GM18502 (cell line): ENCODE measurements at regions not wholly inside any gene's neighbourhood (a gene's known extent, or its start where the extent isn't known, plus 50 kb on each side); places are given as distances from the start of the nearest gene placed in this dataset.
"Not testable (repeated sequence)": the region's sequence is repeated elsewhere in the genome, so short reads cannot be mapped to it uniquely, and the experiment has no call there.

Experiments
- ATAC-seq: cut with Tn5 transposase; IDR thresholded peaks from one replicate; pipeline ENCODE4 v1.9.1; 2021; ENCODE audit warnings: mild to moderate bottlenecking; ENCODE audit not compliant: unreplicated experiment, poor library complexity

DNA sequence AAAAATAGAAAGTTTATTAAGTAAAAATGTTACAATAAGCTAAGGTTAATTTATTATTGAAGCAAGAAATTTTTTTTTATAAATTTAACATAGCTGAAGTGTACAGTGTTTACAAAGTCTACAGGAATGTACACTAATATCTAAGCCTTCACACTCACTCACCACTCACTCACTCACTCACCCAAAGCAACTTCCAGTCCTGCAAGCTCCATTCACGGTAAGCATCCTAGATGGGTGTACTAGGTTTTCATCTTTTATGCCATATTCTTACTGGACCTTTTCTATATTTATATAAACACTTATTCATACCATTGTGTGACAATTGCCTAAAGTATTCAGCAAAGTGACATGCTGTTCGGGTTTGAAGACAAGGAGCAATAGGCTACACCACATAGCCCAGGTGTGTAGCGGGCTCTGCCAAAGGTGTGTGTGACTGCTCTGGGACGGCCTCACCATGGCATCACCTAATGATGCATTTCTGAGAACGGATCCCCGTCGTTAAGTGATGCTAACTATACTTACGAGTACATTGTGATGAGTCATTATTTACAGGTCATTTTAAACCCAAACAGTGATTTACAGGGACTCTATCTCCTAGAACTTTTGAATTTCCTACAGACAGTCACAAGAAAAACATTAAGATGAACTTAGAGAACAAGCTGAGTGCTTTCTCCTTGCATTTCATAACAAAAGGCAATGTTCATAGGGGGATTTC, 76.3 kb upstream of the ID2 start:
- ATAC-seq = no peak

DNA sequence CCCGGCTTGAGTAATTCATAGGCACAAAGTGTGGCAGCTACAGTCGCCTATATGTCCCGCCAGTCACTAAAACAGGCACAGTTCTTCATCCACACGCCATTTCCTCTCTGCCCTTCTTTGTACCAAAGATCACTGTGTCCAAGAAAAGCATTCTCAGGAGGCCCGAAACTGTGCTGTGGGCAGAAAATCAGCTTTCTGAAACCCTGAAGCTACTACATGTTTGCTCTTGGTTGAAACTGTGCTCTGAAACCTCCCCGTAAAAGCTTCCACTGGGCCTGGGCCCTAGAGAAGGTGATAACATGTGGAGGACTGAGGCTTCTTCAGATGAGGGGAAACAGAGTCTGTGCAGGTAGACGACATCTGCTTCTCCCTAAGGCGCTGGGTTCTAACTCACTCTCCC, 75.6 kb upstream of the ID2 start:
- ATAC-seq = peak; percentile 88

DNA sequence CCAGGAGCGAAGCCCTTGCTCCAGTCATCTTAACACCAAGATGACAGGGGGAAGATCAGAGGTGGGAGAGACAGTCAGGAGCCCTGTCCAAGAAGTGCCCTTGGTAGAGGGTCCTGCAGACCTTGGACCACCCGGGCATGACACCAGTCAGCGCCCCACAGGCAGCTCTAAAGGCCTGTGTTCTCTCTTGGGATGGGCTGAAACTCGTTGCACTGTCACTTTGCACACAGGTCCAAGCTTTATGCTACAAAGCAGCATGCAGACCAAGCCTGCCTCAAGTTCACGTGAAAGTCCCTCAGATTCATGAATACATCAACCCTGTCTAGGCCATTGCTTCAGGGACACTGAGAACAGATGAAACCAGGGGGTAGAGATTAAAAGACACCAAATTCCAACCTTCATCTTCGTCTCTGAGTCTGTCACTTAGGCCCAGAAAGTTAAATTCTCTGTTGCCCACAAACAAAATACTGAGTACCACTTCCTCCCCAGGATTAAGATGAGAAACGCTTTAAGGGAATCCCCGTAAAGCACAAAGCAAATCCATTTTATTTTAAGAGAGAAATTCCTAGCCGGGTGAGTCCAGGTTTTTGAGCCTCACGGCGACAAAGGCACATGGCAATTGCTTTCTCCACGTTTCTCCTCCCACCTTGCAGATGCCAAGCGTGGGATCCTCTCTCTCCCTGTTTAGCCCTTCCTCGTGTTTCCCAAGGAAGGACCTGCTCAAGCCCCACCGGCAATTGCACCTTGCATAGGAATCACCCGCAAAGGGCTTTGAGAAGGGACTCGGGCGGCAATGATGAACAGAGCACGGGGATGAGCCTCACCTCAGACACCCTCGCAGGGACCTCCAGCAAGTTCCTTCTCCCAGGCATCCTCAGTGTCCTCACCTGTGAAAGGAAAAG, 75.0 kb upstream of the ID2 start:
- ATAC-seq = peak; percentile 17

DNA sequence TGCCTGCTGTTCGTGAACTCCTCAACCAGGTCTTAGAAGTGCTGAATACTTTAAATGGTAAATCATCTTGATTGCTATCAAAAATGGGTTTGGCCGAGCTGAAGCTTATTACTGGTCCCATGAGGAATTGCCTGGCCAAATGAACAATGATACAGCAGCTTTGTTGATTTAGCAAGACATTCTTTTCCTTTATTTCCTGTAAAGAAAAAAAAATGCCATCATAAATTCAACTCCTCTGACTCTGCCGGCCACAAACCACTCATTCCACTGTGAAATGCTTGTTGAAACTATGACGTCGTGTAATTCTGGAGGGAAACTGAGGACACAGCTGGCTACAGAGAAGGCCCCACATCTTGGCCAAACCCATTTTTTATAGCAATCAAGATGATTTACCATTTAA, 74.2 kb upstream of the ID2 start:
- no peak for ATAC-seq

- peak; percentile 32 for ATAC-seq
These were observed 73.4 kb upstream of the ID2 start for GRCh38 chr2:8608411-8608954.

DNA sequence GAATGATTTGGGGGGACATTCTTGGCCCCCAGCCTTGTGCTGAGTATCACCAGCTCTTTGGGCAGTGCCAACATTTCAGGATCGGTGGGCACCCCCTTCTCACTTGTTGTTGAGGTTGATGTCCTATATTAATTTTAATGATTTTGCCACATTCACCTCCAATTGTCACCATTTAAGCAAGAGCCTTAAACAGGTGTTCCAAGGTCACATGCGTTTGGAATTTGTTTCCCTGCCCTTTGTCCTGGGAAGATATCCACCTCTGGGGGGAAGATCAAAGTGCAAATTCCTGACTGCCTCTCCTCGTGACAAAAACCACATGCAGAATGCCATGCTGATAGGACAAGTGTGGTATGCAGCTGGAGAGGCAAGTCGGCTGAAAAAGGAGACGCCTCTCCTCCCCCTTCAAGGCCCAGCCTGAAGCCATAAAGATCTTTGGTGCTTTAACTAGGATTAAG, 72.5 kb upstream of the ID2 start:
- ATAC-seq = no peak

DNA sequence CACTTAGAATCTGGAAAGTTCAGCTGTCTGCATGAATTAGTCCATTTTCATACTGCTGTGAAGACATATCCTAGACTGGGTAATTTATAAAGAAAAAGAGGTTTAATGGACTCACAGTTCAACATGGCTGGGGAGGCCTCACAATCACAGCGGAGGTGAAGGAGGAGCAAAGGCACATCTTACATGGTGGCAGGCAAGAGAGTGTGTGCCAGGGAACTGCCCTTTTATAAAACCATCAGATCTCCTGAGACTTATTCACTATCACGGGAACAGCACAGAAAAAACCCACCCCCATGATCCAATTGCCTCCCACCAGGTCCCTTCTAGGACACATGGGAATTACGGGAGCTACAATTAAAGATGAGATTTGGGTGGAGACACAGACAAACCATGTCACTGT, 71.1 kb upstream of the ID2 start:
- not testable (repeated sequence) for ATAC-seq

DNA sequence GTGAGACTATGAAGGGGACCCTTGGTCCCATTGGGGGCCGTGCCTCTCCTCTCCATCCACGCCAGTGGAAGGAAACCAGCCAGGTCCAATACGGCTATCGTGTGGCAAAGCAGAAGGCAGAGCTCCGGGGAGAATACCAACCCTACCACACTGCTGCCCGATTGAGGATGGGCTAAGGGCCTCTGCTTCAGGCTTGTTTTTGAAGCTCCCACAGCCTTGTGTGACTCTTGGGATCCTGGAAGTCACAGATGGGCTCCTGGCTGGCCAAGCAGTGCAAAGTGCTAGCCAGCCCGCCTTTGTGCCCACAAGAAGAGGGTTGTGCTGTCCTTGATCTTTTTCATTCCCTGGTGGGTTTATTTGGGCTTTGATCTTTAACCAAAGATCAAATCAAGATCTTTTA, 70.6 kb upstream of the ID2 start:
- ATAC-seq = no peak

DNA sequence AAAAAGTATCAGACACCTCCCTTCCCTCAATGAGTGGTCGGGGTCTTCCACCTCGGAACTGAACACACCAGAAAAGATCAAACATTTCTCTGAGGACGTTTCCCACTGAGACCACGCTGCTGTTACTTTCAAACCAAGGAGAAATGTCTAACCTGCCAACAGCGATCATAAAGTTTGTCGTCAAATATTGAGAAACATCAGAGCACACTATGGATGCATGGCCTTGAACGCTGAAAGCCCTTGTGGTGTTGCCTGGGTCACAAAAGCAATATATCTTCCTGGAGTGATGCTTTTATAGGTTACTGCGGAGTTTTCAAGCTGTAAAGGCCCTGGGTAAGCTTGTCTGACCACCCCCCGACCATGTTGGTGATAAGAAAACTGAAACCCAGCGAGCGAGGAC, 70.2 kb upstream of the ID2 start:
- ATAC-seq = no peak

GRCh38 chr2:8612734-8613179, 69.1 kb upstream of the ID2 start:
- ATAC-seq = no peak

- not testable (repeated sequence) for ATAC-seq
These were observed 68.5 kb upstream of the ID2 start for GRCh38 chr2:8613207-8613999.

GRCh38 chr2:8614646-8615045, 67.2 kb upstream of the ID2 start:
- no peak for ATAC-seq

DNA sequence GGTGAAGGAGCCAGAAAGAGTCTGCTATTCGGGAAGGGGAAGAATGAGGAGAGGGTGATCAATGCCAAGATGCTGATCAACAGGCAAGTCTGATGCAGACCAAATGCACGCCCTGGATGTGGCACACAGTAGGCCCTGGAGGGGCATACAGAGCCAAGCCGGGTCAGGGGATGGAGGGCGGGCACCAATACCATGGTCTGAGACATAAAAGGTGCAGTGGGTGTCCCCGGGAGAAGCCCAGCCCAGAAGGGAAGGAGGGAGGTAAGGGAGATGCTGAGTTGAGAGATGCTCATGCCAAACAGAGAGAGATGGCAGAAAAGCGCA, 66.6 kb upstream of the ID2 start:
- ATAC-seq = no peak

DNA sequence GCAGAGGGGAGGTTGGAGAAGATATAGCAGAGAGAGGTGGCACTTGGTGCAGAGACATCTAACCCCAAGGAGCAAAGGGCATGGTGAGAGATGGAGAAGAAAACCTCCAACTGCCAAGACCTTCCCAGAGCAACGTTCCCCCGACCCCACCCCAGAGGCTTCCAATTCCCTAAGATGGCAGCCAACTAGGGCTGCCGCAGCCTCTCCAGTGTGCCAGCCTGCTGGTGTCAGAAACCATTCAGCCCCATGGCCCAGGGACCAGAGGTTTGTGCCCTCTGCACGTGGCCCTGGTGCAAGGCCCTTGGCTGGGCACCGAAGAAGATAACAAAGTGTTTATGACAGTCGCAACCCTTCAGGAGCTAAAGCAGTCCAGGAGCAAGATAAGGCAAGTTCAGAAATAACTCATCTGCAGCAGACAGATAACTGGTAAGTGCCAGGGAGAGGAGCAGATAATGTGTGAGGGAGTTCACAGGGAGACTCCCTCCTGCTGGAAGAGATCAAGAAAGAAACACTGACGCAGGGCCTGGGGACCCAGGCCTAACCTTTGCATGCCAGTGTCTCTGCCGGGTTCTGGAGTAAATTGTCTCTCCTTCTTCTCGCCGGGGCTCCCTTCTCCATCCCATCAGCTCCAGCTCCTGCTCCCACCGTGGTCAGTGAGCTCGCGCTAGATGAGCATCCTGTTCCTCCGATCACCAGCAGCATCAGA, 66.1 kb upstream of the ID2 start:
- ATAC-seq = no peak

DNA sequence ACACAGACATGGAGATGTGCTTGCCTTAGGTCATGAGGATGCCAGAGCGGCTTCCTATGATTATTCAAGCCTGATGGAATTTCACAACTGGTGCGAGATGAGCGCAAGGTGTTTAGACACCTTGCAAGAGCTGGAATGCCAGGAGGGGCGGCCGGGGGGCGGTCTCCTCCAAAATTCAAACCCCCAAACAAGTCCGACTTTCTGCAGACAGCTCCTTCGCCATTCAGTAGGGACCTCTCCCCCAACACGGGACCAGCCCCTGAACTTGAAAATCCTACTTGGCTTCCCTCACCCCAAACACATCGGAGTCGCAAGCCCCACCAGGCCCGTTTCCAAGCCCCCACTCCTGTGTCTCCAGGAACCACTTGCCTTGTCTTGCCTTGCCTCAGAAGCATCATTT, 64.8 kb upstream of the ID2 start:
- no peak for ATAC-seq

GRCh38 chr2:8617590-8617989, 64.3 kb upstream of the ID2 start:
- no peak for ATAC-seq

DNA sequence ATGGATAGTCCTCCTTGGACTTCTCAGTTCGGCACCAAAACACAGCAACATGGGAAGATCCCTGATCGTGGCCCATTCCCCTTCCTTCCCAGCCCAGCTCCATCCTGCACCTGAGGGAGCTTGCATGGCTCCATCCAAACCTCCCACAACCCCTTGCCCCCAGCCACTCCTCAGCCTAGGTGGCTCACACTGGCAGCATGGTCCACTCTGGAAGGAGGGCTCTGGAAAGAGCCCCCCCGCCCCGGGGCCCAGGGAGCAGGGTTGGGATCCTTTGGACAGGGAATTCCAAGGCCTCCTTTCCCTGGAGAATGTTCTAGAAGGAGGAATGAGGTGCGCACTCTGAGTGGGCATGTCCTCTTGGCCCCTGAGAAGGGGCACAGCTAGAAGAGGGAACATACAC, 62.8 kb upstream of the ID2 start:
- no peak for ATAC-seq

DNA sequence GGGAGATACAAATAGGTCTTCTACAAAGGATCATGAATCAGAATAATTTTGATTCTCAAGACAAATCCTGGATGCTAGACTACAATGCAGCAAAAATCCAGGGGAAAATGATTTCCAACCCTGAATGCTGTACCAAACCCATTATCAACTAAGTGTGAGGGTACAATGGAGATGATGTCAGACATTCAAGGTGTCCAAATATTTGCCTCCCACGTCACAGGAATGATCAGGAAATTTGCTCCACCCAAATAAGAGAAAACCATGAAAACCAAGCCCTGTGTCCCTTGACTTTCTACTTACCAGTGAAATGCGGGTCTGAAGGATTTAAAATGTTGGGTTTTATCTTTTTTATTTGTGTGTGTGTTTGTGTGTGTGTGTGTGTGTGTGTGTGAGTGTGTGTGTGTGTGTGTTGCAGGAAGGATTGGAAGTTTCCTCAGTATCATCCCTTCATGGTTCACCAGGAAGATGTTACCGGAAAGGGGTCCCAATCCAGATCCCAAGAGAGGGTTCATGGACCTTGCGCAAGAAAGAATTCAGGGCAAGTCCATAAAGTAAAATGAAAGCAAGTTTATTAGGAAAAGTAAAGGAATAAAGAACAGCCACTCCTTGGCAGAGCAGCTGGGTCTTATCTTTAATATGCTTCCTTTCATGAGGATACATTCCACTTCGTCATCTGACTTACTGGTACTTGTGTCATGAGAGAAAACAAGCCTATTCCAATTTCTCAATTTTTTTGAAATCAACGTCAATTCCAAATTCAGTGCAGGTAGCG, 61.1 kb upstream of the ID2 start:
- no peak for ATAC-seq

DNA sequence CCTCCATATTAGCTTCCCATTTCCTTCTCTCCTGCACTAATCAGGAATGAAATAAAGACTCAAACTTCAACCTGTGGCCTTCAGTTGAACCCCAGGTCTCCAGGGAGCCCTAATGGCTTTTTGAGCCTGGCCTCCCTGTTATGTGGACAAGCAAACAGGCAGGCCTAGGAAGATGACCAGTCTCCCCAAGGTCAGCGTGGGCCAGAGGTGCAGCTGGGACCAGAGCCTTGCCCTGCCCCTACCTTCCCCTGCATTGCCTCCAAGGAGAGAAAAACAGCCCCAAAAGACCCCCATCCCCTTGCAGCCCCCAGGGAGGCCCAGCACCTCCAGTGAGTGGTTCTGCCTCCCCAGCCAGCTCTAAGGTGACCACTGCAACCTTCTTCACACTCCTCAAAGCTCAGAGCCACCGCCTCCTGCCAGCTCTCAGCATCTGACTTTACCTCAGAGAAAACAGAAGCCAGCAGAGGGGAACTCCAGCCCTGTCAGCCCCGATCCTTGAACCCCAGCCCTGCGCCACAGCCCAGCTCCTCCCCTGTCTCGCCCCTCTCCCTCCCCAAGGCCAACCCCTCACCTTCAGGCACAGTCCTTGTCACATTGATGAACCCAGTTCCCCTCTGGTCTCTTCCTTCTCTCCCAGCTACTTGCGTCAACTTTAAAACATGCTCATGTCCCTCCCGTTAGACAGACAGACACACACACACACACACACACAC, 59.5 kb upstream of the ID2 start:
- ATAC-seq = no peak
